WTC11 (cell line): ENCODE measurements at regions not wholly inside any gene's neighbourhood (a gene's known extent, or its start where the extent isn't known, plus 50 kb on each side); places are given as distances from the start of the nearest gene placed in this dataset.

Experiments used
- ATAC-seq: fragments of 200-7000 bp; cut with Tn5 transposase; 2 replicates; pipeline ENCODE4 v1.10.0; 2021; ENCODE audit warnings: mild to moderate bottlenecking, moderate library complexity
- CTCF ChIA-PET: fragments of 300-600 bp; sonication (Branson Sonifier 250); formaldehyde crosslinking; loops from one replicate; lab custom pipeline; 2021; ENCODE audit warnings: antibody characterized with exemption; lab: Charles Lee
- POLR2A ChIA-PET: fragments of 350-600 bp; sonication (Branson Sonifier 250); formaldehyde crosslinking; loops from one replicate; lab custom pipeline; 2021; ENCODE audit warnings: antibody characterized with exemption; lab: Charles Lee
- DNase-seq: peaks from one replicate; pipeline ENCODE4 v3.0.0; 2021; ENCODE audit warnings: low spot score
- H3K27ac Mint-ChIP-seq: 2 replicates; pipeline ENCODE4 v1.8.0; 2021; ENCODE audit warnings: mixed read lengths
- H3K27me3 Mint-ChIP-seq: 2 replicates; pipeline ENCODE4 v1.8.0; 2021; ENCODE audit warnings: low read depth, mild to moderate bottlenecking, moderate library complexity, mixed read lengths
- H3K36me3 Mint-ChIP-seq: 2 replicates; pipeline ENCODE4 v1.8.0; 2021; ENCODE audit warnings: mixed read lengths
- H3K4me1 Mint-ChIP-seq: 2 replicates; pipeline ENCODE4 v1.8.0; 2022; ENCODE audit warnings: mixed read lengths
- H3K4me3 Mint-ChIP-seq: 2 replicates; pipeline ENCODE4 v1.8.0; 2021; ENCODE audit warnings: mild to moderate bottlenecking, moderate library complexity, mixed read lengths
- H3K9me3 Mint-ChIP-seq: 2 replicates; pipeline ENCODE4 v1.8.0; 2021; ENCODE audit warnings: mixed read lengths
- CREB1 ChIP-seq: sonication (generic); formaldehyde crosslinking; IDR thresholded peaks from 2 replicates; pipeline ENCODE4 v1.8.0; 2023; ENCODE audit warnings: mild to moderate bottlenecking, missing genetic modification reagents
- ETV6 ChIP-seq: sonication (generic); formaldehyde crosslinking; IDR thresholded peaks from 2 replicates; pipeline ENCODE4 v1.8.1; 2022; ENCODE audit warnings: mild to moderate bottlenecking, missing genetic modification reagents
- FOXP1 ChIP-seq: sonication (generic); formaldehyde crosslinking; IDR thresholded peaks from 2 replicates; pipeline ENCODE4 v1.8.0; 2022; ENCODE audit warnings: missing genetic modification reagents, mild to moderate bottlenecking, moderate library complexity, borderline replicate concordance
- IRF2 ChIP-seq: sonication (generic); formaldehyde crosslinking; IDR thresholded peaks from 2 replicates; pipeline ENCODE4 v1.8.0; 2022; ENCODE audit warnings: low read depth, missing genetic modification reagents, borderline replicate concordance
- MYBL2 ChIP-seq: sonication (generic); formaldehyde crosslinking; IDR thresholded peaks from 2 replicates; pipeline ENCODE4 v1.8.1; 2023; ENCODE audit warnings: mild to moderate bottlenecking, moderate library complexity, missing genetic modification reagents
- SMAD3 ChIP-seq: sonication (generic); formaldehyde crosslinking; IDR thresholded peaks from 2 replicates; pipeline ENCODE4 v1.8.0; 2022; ENCODE audit warnings: missing genetic modification reagents, mild to moderate bottlenecking, borderline replicate concordance
- SMAD4 ChIP-seq: sonication (generic); formaldehyde crosslinking; IDR thresholded peaks from 2 replicates; pipeline ENCODE4 v1.8.0; 2022; ENCODE audit warnings: mild to moderate bottlenecking, missing genetic modification reagents
- TCF7 ChIP-seq: sonication (generic); formaldehyde crosslinking; IDR thresholded peaks from 2 replicates; pipeline ENCODE4 v1.8.0; 2022; ENCODE audit warnings: mild to moderate bottlenecking, low read depth, missing genetic modification reagents, moderate library complexity
- ZNF138 ChIP-seq: sonication (generic); formaldehyde crosslinking; conservative IDR thresholded peaks from 2 replicates; pipeline ENCODE4 v1.8.1; 2022; ENCODE audit warnings: mild to moderate bottlenecking, moderate library complexity, missing genetic modification reagents
- ZNF219 ChIP-seq: sonication (generic); formaldehyde crosslinking; IDR thresholded peaks from 2 replicates; pipeline ENCODE4 v1.8.0; 2023; ENCODE audit warnings: missing genetic modification reagents, mild to moderate bottlenecking, borderline replicate concordance
- ZNF317 ChIP-seq: sonication (generic); formaldehyde crosslinking; IDR thresholded peaks from 2 replicates; pipeline ENCODE4 v1.8.1; 2023; ENCODE audit warnings: low read depth, mild to moderate bottlenecking, moderate library complexity, missing genetic modification reagents, borderline replicate concordance
- ZNF416 ChIP-seq: fragments of 250-450 bp; sonication (Bioruptor Pico); IDR thresholded peaks from 2 replicates; pipeline ENCODE4 v1.9.0; 2021; ENCODE audit warnings: mild to moderate bottlenecking, inconsistent platforms
- ZNF671 ChIP-seq: fragments of 250-450 bp; sonication (Bioruptor Pico); IDR thresholded peaks from 2 replicates; pipeline ENCODE4 v1.8.0; 2021; ENCODE audit warnings: mild to moderate bottlenecking
- TF ChIP-seq, protein P1 (sequence below): sonication (generic); formaldehyde crosslinking; IDR thresholded peaks from 2 replicates; pipeline ENCODE4 v1.8.1; 2022; ENCODE audit warnings: mild to moderate bottlenecking, missing genetic modification reagents, moderate library complexity, borderline replicate concordance
- TF ChIP-seq, protein P2 (sequence below): fragments of 250-450 bp; sonication (Bioruptor Pico); conservative IDR thresholded peaks from 2 replicates; pipeline ENCODE4 v1.9.0; 2021; ENCODE audit warnings: mild to moderate bottlenecking
- TF ChIP-seq, protein P3 (sequence below): sonication (generic); formaldehyde crosslinking; IDR thresholded peaks from 2 replicates; pipeline ENCODE4 v1.8.0; 2023; ENCODE audit warnings: missing genetic modification reagents, mild to moderate bottlenecking, borderline replicate concordance
- TF ChIP-seq, protein P4 (sequence below): sonication (generic); formaldehyde crosslinking; IDR thresholded peaks from 2 replicates; pipeline ENCODE4 v1.8.0; 2023; ENCODE audit warnings: missing genetic modification reagents
- TF ChIP-seq, protein P5 (sequence below): sonication (generic); formaldehyde crosslinking; IDR thresholded peaks from 2 replicates; pipeline ENCODE4 v1.8.1; 2023; ENCODE audit warnings: mild to moderate bottlenecking, missing genetic modification reagents
- TF ChIP-seq, protein P6 (sequence below): sonication (generic); formaldehyde crosslinking; IDR thresholded peaks from 2 replicates; pipeline ENCODE4 v1.8.1; 2023; ENCODE audit warnings: mild to moderate bottlenecking, missing genetic modification reagents, moderate library complexity
- TF ChIP-seq, protein P7 (sequence below): sonication (generic); formaldehyde crosslinking; IDR thresholded peaks from 2 replicates; pipeline ENCODE4 v1.8.1; 2022; ENCODE audit warnings: low read depth, missing genetic modification reagents, borderline replicate concordance

DNA sequence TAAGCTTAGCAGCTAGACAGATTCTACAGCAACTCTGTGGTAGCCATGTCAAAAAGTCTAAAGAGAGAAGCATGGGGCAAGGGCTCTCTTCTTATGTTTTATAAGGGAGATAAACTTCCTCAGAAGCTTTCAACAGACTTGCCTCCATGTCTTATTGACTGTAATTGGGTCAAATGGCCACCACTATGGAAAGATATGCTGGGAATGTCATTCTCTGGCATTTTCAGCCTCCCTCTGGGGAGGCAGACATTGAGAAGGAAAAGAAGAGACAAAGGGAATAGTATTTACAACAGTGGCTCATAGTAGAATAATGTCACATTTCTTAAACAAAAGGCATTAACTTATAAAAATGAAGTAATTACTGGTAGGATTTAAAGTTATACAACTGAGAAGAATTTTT lies 1964.5 kb upstream of the PIK3C3 start (continued):
- TF ChIP-seq, protein P1, sequence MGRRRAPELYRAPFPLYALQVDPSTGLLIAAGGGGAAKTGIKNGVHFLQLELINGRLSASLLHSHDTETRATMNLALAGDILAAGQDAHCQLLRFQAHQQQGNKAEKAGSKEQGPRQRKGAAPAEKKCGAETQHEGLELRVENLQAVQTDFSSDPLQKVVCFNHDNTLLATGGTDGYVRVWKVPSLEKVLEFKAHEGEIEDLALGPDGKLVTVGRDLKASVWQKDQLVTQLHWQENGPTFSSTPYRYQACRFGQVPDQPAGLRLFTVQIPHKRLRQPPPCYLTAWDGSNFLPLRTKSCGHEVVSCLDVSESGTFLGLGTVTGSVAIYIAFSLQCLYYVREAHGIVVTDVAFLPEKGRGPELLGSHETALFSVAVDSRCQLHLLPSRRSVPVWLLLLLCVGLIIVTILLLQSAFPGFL (CRISPR knock-in tag) = no peak
- TF ChIP-seq, protein P2, sequence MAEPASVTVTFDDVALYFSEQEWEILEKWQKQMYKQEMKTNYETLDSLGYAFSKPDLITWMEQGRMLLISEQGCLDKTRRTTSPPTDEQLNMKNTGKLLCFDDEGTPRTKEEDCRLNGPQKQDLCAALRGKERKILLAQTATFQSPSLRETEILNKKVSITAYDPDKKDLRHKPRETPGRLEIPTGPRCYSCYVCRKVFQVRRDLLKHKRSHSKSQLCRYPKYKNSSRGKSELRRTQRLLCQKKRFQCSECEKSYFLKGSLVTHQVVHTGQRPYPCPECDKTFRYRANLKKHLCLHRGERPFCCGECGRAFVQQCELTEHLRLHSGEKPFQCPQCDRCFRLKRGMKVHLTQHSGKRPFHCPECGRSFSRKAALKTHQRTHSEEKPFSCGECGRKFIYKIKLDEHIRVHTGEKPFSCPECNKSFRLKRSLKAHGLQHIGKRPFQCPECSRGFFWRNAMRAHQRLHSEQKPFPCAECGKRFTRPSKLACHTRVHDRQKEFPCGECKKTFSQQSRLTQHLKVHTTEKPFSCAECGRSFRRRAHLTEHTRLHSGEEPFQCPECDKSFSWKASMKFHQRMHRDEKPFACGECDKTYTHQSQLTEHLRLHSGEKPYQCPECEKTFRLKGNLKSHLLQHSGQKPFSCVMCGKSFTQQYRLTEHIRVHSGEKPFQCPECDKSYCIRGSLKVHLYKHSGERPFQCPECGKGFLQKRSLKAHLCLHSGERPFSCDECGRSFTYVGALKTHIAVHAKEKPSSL (CRISPR knock-in tag) = no peak
- TF ChIP-seq ZNF138 (CRISPR knock-in tag) = no peak
- TF ChIP-seq, protein P3, sequence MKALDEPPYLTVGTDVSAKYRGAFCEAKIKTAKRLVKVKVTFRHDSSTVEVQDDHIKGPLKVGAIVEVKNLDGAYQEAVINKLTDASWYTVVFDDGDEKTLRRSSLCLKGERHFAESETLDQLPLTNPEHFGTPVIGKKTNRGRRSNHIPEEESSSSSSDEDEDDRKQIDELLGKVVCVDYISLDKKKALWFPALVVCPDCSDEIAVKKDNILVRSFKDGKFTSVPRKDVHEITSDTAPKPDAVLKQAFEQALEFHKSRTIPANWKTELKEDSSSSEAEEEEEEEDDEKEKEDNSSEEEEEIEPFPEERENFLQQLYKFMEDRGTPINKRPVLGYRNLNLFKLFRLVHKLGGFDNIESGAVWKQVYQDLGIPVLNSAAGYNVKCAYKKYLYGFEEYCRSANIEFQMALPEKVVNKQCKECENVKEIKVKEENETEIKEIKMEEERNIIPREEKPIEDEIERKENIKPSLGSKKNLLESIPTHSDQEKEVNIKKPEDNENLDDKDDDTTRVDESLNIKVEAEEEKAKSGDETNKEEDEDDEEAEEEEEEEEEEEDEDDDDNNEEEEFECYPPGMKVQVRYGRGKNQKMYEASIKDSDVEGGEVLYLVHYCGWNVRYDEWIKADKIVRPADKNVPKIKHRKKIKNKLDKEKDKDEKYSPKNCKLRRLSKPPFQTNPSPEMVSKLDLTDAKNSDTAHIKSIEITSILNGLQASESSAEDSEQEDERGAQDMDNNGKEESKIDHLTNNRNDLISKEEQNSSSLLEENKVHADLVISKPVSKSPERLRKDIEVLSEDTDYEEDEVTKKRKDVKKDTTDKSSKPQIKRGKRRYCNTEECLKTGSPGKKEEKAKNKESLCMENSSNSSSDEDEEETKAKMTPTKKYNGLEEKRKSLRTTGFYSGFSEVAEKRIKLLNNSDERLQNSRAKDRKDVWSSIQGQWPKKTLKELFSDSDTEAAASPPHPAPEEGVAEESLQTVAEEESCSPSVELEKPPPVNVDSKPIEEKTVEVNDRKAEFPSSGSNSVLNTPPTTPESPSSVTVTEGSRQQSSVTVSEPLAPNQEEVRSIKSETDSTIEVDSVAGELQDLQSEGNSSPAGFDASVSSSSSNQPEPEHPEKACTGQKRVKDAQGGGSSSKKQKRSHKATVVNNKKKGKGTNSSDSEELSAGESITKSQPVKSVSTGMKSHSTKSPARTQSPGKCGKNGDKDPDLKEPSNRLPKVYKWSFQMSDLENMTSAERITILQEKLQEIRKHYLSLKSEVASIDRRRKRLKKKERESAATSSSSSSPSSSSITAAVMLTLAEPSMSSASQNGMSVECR (CRISPR knock-in tag) = no peak
- TF ChIP-seq ZNF219 = no peak
- TF ChIP-seq SMAD3 (CRISPR knock-in tag) = no peak
- TF ChIP-seq ZNF416 (CRISPR knock-in tag) = no peak
- TF ChIP-seq, protein P4, sequence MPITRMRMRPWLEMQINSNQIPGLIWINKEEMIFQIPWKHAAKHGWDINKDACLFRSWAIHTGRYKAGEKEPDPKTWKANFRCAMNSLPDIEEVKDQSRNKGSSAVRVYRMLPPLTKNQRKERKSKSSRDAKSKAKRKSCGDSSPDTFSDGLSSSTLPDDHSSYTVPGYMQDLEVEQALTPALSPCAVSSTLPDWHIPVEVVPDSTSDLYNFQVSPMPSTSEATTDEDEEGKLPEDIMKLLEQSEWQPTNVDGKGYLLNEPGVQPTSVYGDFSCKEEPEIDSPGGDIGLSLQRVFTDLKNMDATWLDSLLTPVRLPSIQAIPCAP (CRISPR knock-in tag) = no peak
- TF ChIP-seq IRF2 (CRISPR knock-in tag) = no peak

DNA sequence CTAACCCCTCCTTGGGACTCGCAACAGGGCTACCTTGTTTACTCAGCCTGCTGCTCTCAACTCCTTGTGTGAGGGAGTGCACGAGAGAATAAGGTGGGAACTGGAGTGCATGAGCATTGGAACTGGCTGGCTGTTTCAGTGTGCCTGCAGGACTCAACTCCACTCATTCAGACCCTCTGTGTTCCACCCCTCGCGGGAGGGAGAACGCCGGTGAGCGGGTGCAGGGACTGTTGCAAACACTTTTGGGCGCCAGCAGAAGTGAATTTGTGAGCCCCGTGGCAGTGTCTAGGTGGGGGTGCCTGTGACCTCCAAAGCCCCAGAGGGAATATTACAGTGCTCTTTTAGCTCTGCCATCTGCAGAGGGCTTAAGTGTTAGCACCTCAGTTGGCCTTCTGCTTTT lies 1978.3 kb upstream of the PIK3C3 start:
- no peak for ATAC-seq
- TF ChIP-seq CREB1 (no peak), ETV6 (CRISPR knock-in tag) (no peak), SMAD4 (no peak), ZNF317 (no peak), ZNF671 (CRISPR knock-in tag) (no peak), FOXP1 (CRISPR knock-in tag) (no peak), TCF7 (CRISPR knock-in tag) (no peak), MYBL2 (CRISPR knock-in tag) (no peak)
- TF ChIP-seq, protein P5, sequence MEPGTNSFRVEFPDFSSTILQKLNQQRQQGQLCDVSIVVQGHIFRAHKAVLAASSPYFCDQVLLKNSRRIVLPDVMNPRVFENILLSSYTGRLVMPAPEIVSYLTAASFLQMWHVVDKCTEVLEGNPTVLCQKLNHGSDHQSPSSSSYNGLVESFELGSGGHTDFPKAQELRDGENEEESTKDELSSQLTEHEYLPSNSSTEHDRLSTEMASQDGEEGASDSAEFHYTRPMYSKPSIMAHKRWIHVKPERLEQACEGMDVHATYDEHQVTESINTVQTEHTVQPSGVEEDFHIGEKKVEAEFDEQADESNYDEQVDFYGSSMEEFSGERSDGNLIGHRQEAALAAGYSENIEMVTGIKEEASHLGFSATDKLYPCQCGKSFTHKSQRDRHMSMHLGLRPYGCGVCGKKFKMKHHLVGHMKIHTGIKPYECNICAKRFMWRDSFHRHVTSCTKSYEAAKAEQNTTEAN (CRISPR knock-in tag) = no peak
- TF ChIP-seq, protein P6, sequence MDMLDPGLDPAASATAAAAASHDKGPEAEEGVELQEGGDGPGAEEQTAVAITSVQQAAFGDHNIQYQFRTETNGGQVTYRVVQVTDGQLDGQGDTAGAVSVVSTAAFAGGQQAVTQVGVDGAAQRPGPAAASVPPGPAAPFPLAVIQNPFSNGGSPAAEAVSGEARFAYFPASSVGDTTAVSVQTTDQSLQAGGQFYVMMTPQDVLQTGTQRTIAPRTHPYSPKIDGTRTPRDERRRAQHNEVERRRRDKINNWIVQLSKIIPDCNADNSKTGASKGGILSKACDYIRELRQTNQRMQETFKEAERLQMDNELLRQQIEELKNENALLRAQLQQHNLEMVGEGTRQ (CRISPR knock-in tag) = no peak
- TF ChIP-seq, protein P7, sequence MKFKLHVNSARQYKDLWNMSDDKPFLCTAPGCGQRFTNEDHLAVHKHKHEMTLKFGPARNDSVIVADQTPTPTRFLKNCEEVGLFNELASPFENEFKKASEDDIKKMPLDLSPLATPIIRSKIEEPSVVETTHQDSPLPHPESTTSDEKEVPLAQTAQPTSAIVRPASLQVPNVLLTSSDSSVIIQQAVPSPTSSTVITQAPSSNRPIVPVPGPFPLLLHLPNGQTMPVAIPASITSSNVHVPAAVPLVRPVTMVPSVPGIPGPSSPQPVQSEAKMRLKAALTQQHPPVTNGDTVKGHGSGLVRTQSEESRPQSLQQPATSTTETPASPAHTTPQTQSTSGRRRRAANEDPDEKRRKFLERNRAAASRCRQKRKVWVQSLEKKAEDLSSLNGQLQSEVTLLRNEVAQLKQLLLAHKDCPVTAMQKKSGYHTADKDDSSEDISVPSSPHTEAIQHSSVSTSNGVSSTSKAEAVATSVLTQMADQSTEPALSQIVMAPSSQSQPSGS (CRISPR knock-in tag) = no peak
- TF ChIP-seq, protein P3 (CRISPR knock-in tag) = no peak

More for the DNA sequence above, 1978.3 kb upstream of the PIK3C3 start:
- H3K27me3 Mint-ChIP-seq = peaks cover 2% of the 10 kb centered on the region; the same call in 1 of the 2 replicates
- CTCF ChIA-PET = no interaction called here
- H3K36me3 Mint-ChIP-seq = no peaks in the 10 kb centered on the region
- H3K4me3 Mint-ChIP-seq = no peak overlapping the region
- H3K9me3 Mint-ChIP-seq = no peaks in the 10 kb centered on the region
- 0 out of 2 replicates have a peak, but pooled peaks cover 2% of the 10 kb centered on the region for H3K4me1 Mint-ChIP-seq
- POLR2A ChIA-PET = no interaction called here
- no peak for DNase-seq
- no peak overlapping the region for H3K27ac Mint-ChIP-seq
